H1 (cell line): ENCODE measurements at regions not wholly inside any gene's neighbourhood (a gene's known extent, or its start where the extent isn't known, plus 50 kb on each side); places are given as distances from the start of the nearest gene placed in this dataset.
"Not testable (repeated sequence)": the region's sequence is repeated elsewhere in the genome, so short reads cannot be mapped to it uniquely, and the experiment has no call there.

Experiments used
- CTCF ChIA-PET: fragments of 300-600 bp; sonication (Branson Sonifier 250); formaldehyde crosslinking; loops from one replicate; lab custom pipeline; 2021; ENCODE audit not compliant: partially characterized antibody; lab: Charles Lee
- POLR2A ChIA-PET: fragments of 300-600 bp; sonication (Branson Sonifier 250); formaldehyde crosslinking; loops from one replicate; lab custom pipeline; 2021; ENCODE audit warnings: inconsistent platforms; ENCODE audit not compliant: partially characterized antibody; lab: Charles Lee
- DNase-seq, 2 experiments: peaks; one replicate each; pipeline versions ENCODE4 v3.0.0 to v3.0.0-alpha.2; 2010 to 2022; ENCODE audit warnings: low spot score in 2 of 2, low read depth in 1 of 2, mixed read lengths in 1 of 2
- FAIRE-seq: peaks from 2 replicates; lab custom pipeline; 2011; peaks lifted over from hg19 to GRCh38; lab: Jason Lieb, UNC
- H2AFZ ChIP-seq: 2 replicates; pipeline ENCODE4 v1.8.1; 2012; ENCODE audit warnings: low read length, inconsistent platforms
- H2AK5ac ChIP-seq: 2 replicates; pipeline ENCODE4 v1.6.1; 2013; ENCODE audit warnings: low read depth, low read length
- H2BK120ac ChIP-seq: replicated peaks from 2 replicates; pipeline ENCODE3; 2013; ENCODE audit warnings: low read depth, low read length, inconsistent platforms
- H2BK12ac ChIP-seq: 2 replicates; pipeline ENCODE4 v1.6.1; 2013; ENCODE audit warnings: low read depth, low read length
- H2BK15ac ChIP-seq: 2 replicates; pipeline ENCODE4 v1.6.1; 2013; ENCODE audit warnings: low read length
- H2BK20ac ChIP-seq: 2 replicates; pipeline ENCODE4 v1.6.1; 2013; ENCODE audit warnings: low read length
- H2BK5ac ChIP-seq: 2 replicates; pipeline ENCODE4 v1.6.1; 2013; ENCODE audit warnings: low read depth, low read length
- H3K14ac ChIP-seq: 2 replicates; pipeline ENCODE4 v1.6.1; 2013; ENCODE audit warnings: inconsistent platforms; ENCODE audit not compliant: insufficient read length
- H3K18ac ChIP-seq: 2 replicates; pipeline ENCODE4 v1.6.1; 2013; ENCODE audit warnings: low read length; ENCODE audit errors: extremely low read depth
- H3K23ac ChIP-seq: 2 replicates; pipeline ENCODE4 v1.6.1; 2013; ENCODE audit warnings: inconsistent platforms; ENCODE audit not compliant: insufficient read length
- H3K23me2 ChIP-seq: 2 replicates; pipeline ENCODE4 v1.6.1; 2013; ENCODE audit warnings: low read depth, low read length
- H3K27ac ChIP-seq: 2 replicates; pipeline ENCODE4 v1.6.1; 2011; ENCODE audit warnings: low read depth, low read length, inconsistent platforms
- H3K27me3 ChIP-seq, 4 experiments: replicated peaks in 1 of 4; 1 replicate in 1 of 4; 2 replicates in 3 of 4; pipeline versions ENCODE4 v1.6.1 to v1.8.1; 2011 to 2013; ENCODE audit warnings: low read length in 3 of 4, mild to moderate bottlenecking in 3 of 4, inconsistent platforms in 2 of 4, mixed read lengths in 2 of 4, moderate library complexity in 1 of 4; ENCODE audit not compliant: control insufficient read depth in 3 of 4, insufficient read depth in 3 of 4; ENCODE audit errors: extremely low read depth in 1 of 4
- H3K36me3 ChIP-seq, 4 experiments: 2 replicates each; pipeline versions ENCODE4 v1.6.1 to v1.8.1; 2011 to 2013; ENCODE audit warnings: mild to moderate bottlenecking in 4 of 4, low read length in 3 of 4, moderate library complexity in 2 of 4, control low read depth in 1 of 4, inconsistent platforms in 1 of 4; ENCODE audit not compliant: insufficient read depth in 4 of 4, control insufficient read depth in 2 of 4
- H3K4ac ChIP-seq: replicated peaks from 2 replicates; pipeline ENCODE3; 2013; ENCODE audit warnings: low read length, low read depth, mixed read lengths, inconsistent platforms; ENCODE audit not compliant: insufficient read length
- H3K4me1 ChIP-seq, 4 experiments: replicated peaks in 1 of 4; 1 replicate in 1 of 4; 2 replicates in 3 of 4; pipeline versions ENCODE4 v1.6.1 to v1.8.1; 2011 to 2013; ENCODE audit warnings: low read length in 3 of 4, inconsistent platforms in 2 of 4, mixed read lengths in 1 of 4; ENCODE audit not compliant: insufficient read depth in 4 of 4, control insufficient read depth in 3 of 4
- H3K4me2 ChIP-seq, 2 experiments: 2 replicates each; pipeline versions ENCODE4 v1.6.1 to v1.8.1; 2011 to 2013; ENCODE audit warnings: low read depth in 2 of 2, low read length in 2 of 2, control low read depth in 1 of 2, inconsistent platforms in 1 of 2, mild to moderate bottlenecking in 1 of 2; ENCODE audit not compliant: insufficient read depth in 1 of 2
- H3K4me3 ChIP-seq, 4 experiments: fragments of 200-600, 300-600 bp in 1 of 4; sonication (generic), shearing (Covaris generic), sonication (Bioruptor Twin) in 1 of 4; 2 replicates each; pipeline versions ENCODE4 v1.5.1 to v1.8.1; 2011 to 2016; ENCODE audit warnings: low read length in 4 of 4, low read depth in 3 of 4, control low read depth in 2 of 4, inconsistent platforms in 2 of 4, mild to moderate bottlenecking in 2 of 4, mixed read lengths in 1 of 4, moderate library complexity in 1 of 4; ENCODE audit not compliant: insufficient read depth in 2 of 4; ENCODE audit errors: extremely low read depth in 1 of 4
- H3K56ac ChIP-seq: replicated peaks from 2 replicates; pipeline ENCODE3; 2013; ENCODE audit warnings: low read depth, mild to moderate bottlenecking, mixed read lengths, low read length, inconsistent platforms; ENCODE audit not compliant: insufficient read length
- H3K79me1 ChIP-seq: 2 replicates; pipeline ENCODE4 v1.6.1; 2013; ENCODE audit warnings: low read depth, low read length, control low read depth
- H3K79me2 ChIP-seq, 2 experiments: 2 replicates each; pipeline versions ENCODE4 v1.6.1 to v1.8.1; 2012 to 2013; ENCODE audit warnings: low read length in 2 of 2, mild to moderate bottlenecking in 2 of 2, inconsistent platforms in 1 of 2; ENCODE audit not compliant: insufficient read depth in 2 of 2, control insufficient read depth in 1 of 2
- H3K9ac ChIP-seq, 4 experiments: replicated peaks in 1 of 4; 1 replicate in 1 of 4; 2 replicates in 3 of 4; pipeline versions ENCODE4 v1.6.1 to v1.8.1; 2011 to 2013; ENCODE audit warnings: low read depth in 3 of 4, low read length in 3 of 4, control low read depth in 2 of 4, mild to moderate bottlenecking in 2 of 4, moderate library complexity in 2 of 4, inconsistent platforms in 1 of 4; ENCODE audit errors: extremely low read depth in 1 of 4
- H3K9me3 ChIP-seq, 2 experiments: 2 replicates each; pipeline versions ENCODE4 v1.6.1 to v1.8.1; 2012 to 2013; ENCODE audit warnings: mild to moderate bottlenecking in 2 of 2, moderate library complexity in 2 of 2, control low read depth in 1 of 2, inconsistent platforms in 1 of 2, low read depth in 1 of 2, low read length in 1 of 2, mixed read lengths in 1 of 2; ENCODE audit not compliant: insufficient read depth in 2 of 2
- H4K20me1 ChIP-seq, 2 experiments: replicated peaks in 1 of 2; 2 replicates each; pipeline versions ENCODE3 to v1.8.1; 2011 to 2013; ENCODE audit warnings: inconsistent platforms in 2 of 2, low read length in 2 of 2, mild to moderate bottlenecking in 1 of 2; ENCODE audit not compliant: insufficient read depth in 2 of 2, control insufficient read depth in 1 of 2
- H4K5ac ChIP-seq: 2 replicates; pipeline ENCODE4 v1.6.1; 2013; ENCODE audit warnings: low read length, low read depth, mixed read lengths, inconsistent platforms; ENCODE audit not compliant: insufficient read length
- H4K8ac ChIP-seq: 2 replicates; pipeline ENCODE4 v1.8.0; 2013; ENCODE audit warnings: mild to moderate bottlenecking, moderate library complexity, low read length, inconsistent platforms; ENCODE audit not compliant: insufficient read depth; ENCODE audit errors: extremely low read depth
- H4K91ac ChIP-seq: replicated peaks from 2 replicates; pipeline ENCODE3; 2013; ENCODE audit warnings: low read length, mixed read lengths, inconsistent platforms; ENCODE audit not compliant: insufficient read length
- WGBS, 2 experiments: shearing (Covaris generic) in 1 of 2; methylation state at CpG; one replicate each; pipeline versions ENCODE4 v1.1.6 to v1.1.7; 2013 to 2015; ENCODE audit warnings: low lambda C conversion rate in 2 of 2, mixed read lengths in 2 of 2, inconsistent platforms in 1 of 2, low coverage in 1 of 2, missing lambda C conversion rate in 1 of 2; ENCODE audit not compliant: insufficient replicate concordance in 2 of 2, insufficient coverage in 1 of 2, insufficient read length in 1 of 2; ENCODE audit errors: extremely low coverage in 1 of 2, missing lambda C conversion rate in 1 of 2; 5-methylcytosine and 5-hydroxymethylcytosine counted together

DNA sequence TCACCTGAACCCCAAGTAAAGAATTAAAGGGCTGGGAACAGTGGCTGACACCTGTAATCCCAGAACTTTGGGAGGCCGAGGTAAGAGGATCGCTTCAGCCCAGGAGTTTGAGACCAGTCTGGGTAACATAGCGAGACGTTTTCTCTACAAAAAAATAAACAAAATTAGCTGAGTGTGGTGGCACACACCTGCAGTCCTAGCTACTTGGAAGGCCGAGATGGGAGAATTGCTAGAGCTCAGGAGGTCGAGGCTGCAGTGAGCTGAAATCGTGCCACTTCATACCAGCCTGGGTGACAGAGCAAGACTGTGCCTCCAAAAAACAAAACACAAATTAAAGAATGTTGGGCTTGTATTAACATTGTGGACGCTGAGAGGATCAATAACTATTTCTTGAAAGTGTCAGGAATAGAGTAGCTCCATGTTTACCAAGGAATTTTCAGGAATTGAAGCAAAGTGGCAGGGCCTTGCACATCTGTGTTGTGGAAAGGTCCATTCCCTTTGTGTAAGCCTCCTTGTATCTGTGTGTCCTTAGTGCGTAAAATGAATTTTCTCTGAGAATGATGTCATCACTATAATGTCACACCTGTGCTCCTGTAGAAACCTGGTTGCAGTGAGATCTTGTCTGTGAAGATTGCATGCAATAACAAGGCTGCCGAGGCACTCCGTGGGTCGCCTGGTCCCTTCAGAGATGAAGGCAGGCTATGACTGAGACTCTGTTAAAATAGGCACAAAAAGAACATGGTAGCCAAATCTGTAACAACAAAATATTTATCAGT, 2692.6 kb upstream of the DEFB115 start:
- DNase-seq, H2BK12ac ChIP-seq, H3K4me3 ChIP-seq, H4K8ac ChIP-seq, CTCF ChIA-PET, H2BK120ac ChIP-seq, H3K36me3 ChIP-seq, H3K79me2 ChIP-seq, H2BK20ac ChIP-seq, H2AK5ac ChIP-seq, H4K20me1 ChIP-seq, H4K5ac ChIP-seq, H2BK15ac ChIP-seq, H3K4me2 ChIP-seq, H3K27ac ChIP-seq, H3K14ac ChIP-seq, FAIRE-seq, H3K79me1 ChIP-seq, H3K27me3 ChIP-seq, H3K4ac ChIP-seq, H2AFZ ChIP-seq, H3K18ac ChIP-seq, H4K91ac ChIP-seq, H3K4me1 ChIP-seq, H3K9ac ChIP-seq, POLR2A ChIA-PET, H2BK5ac ChIP-seq, H3K56ac ChIP-seq, H3K23me2 ChIP-seq, H3K23ac ChIP-seq: not testable (repeated sequence)
- H3K9me3 ChIP-seq = peaks cover 52 to 55% of the 10 kb centered on the region in 2 experiments
- WGBS, 2 experiments = 57% methylated on average over 12 of the region's 12 CpGs; no CpG with 5 or more reads in 1 of the 2 experiments

DNA sequence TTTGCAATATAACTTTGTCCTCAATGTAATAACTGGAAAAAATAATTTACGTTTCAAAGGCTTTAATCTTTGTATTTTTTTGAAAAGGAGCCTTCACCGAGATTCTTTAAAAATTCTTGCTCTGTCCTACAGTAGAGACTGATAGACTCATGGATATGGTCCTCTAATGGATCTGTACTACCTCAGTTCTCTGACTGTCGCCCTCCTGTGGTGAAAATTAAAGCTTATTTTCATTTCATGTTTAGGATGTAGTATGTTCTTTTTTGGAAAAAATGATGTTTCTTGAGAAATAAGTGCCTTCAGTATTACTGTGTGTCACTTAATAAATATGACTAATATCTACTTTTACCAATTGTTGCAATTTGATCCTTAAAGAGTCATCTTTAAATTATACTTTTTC, 2681.5 kb upstream of the DEFB115 start:
- POLR2A ChIA-PET = not testable (repeated sequence)

More for the DNA sequence above, 2681.5 kb upstream of the DEFB115 start:
- H3K56ac ChIP-seq, H2BK5ac ChIP-seq, H3K27me3 ChIP-seq, CTCF ChIA-PET, H3K4me2 ChIP-seq, H3K4me1 ChIP-seq, H3K23me2 ChIP-seq, H2BK15ac ChIP-seq, H3K79me2 ChIP-seq, H2BK20ac ChIP-seq, H2AK5ac ChIP-seq, H4K20me1 ChIP-seq, H3K18ac ChIP-seq, H3K9me3 ChIP-seq, H3K4ac ChIP-seq, H4K91ac ChIP-seq, H4K5ac ChIP-seq, FAIRE-seq, H2AFZ ChIP-seq, H2BK120ac ChIP-seq, H3K9ac ChIP-seq, H4K8ac ChIP-seq, DNase-seq, H3K23ac ChIP-seq, H3K4me3 ChIP-seq, H3K79me1 ChIP-seq, H3K36me3 ChIP-seq, H2BK12ac ChIP-seq, H3K27ac ChIP-seq, H3K14ac ChIP-seq: not testable (repeated sequence)
- 46% methylated on average over 3 of the region's 3 CpGs; no CpG with 5 or more reads in 1 of the 2 experiments for WGBS, 2 experiments
